Germinal center (tissue), 1 donor: ENCODE measurements at regions not wholly inside any gene's neighbourhood (a gene's known extent, or its start where the extent isn't known, plus 50 kb on each side); places are given as distances from the start of the nearest gene placed in this dataset.
"Not testable (repeated sequence)": the region's sequence is repeated elsewhere in the genome, so short reads cannot be mapped to it uniquely, and the experiment has no call there.

Source experiments
- DNase-seq: peaks from one replicate; pipeline ENCODE4 v3.0.0; 2012; ENCODE audit warnings: mixed read lengths, low spot score

GRCh38 chr21:28282833-28283232 lies 709.8 kb downstream of the LTN1 start:
- no peak for DNase-seq

- not testable (repeated sequence) for DNase-seq
These were observed 711.3 kb downstream of the LTN1 start for GRCh38 chr21:28281357-28281756.

- DNase-seq = no peak
These were observed 712.1 kb downstream of the LTN1 start for GRCh38 chr21:28280611-28281010.

GRCh38 chr21:28277324-28277723 lies 715.4 kb downstream of the LTN1 start:
- no peak for DNase-seq

GRCh38 chr21:28272272-28272992 lies 720.2 kb downstream of the LTN1 start:
- no peak for DNase-seq

GRCh38 chr21:28269173-28269572 lies 723.5 kb downstream of the LTN1 start:
- DNase-seq = no peak

- DNase-seq = no peak
These were observed 724.0 kb downstream of the LTN1 start for GRCh38 chr21:28268685-28269084.

GRCh38 chr21:28267449-28267848 lies 725.2 kb downstream of the LTN1 start:
- no peak for DNase-seq

GRCh38 chr21:28266061-28266460 lies 726.6 kb downstream of the LTN1 start:
- no peak for DNase-seq

- no peak for DNase-seq
These were observed 728.7 kb downstream of the LTN1 start for GRCh38 chr21:28263974-28264373.

- no peak for DNase-seq
These were observed 731.4 kb downstream of the LTN1 start for GRCh38 chr21:28261298-28261697.

- no peak for DNase-seq
These were observed 735.4 kb downstream of the LTN1 start for GRCh38 chr21:28257276-28257675.

GRCh38 chr21:28256837-28257236 lies 735.8 kb downstream of the LTN1 start:
- no peak for DNase-seq

- DNase-seq = no peak
These were observed 736.3 kb downstream of the LTN1 start for GRCh38 chr21:28256420-28256831.

- no peak for DNase-seq
These were observed 738.7 kb downstream of the LTN1 start for GRCh38 chr21:28253961-28254360.

GRCh38 chr21:28253338-28253737 lies 739.3 kb downstream of the LTN1 start:
- no peak for DNase-seq

GRCh38 chr21:28252928-28253327 lies 739.7 kb downstream of the LTN1 start:
- no peak for DNase-seq

GRCh38 chr21:28250946-28251345 lies 741.7 kb downstream of the LTN1 start:
- no peak for DNase-seq

GRCh38 chr21:28247454-28248020 lies 745.1 kb downstream of the LTN1 start:
- DNase-seq = no peak

GRCh38 chr21:28240586-28240985 lies 752.1 kb downstream of the LTN1 start:
- DNase-seq = no peak

GRCh38 chr21:28239340-28239739 lies 753.3 kb downstream of the LTN1 start:
- DNase-seq = no peak

GRCh38 chr21:28237661-28238060 lies 755.0 kb downstream of the LTN1 start:
- no peak for DNase-seq

- DNase-seq = no peak
These were observed 757.3 kb downstream of the LTN1 start for GRCh38 chr21:28235169-28235895.
